BJ (cell line): ENCODE measurements at regions not wholly inside any gene's neighbourhood (a gene's known extent, or its start where the extent isn't known, plus 50 kb on each side); places are given as distances from the start of the nearest gene placed in this dataset.

Source experiments
- CTCF ChIA-PET: fragments of 350-600 bp; formaldehyde crosslinking; extraction: SDS; loops from one replicate; lab custom pipeline; 2021; ENCODE audit warnings: antibody characterized with exemption, inconsistent platforms; lab: Yijun Ruan, JAX
- POLR2A ChIA-PET: fragments of 300-600 bp; sonication (Branson Sonifier 250); formaldehyde crosslinking; extraction: SDS; loops from one replicate; lab custom pipeline; 2021; ENCODE audit warnings: antibody characterized with exemption; lab: Charles Lee
- DNase-seq: peaks from one replicate; pipeline ENCODE4 v3.0.0-alpha.2; 2011; ENCODE audit warnings: low read depth
- H3K27me3 ChIP-seq: 2 replicates; pipeline ENCODE4 v1.6.0; 2011; ENCODE audit warnings: low read length; ENCODE audit not compliant: control insufficient read depth, insufficient read depth
- H3K36me3 ChIP-seq: 2 replicates; pipeline ENCODE4 v1.5.1; 2011; ENCODE audit warnings: low read length; ENCODE audit not compliant: control insufficient read depth, insufficient read depth
- H3K4me3 ChIP-seq: 2 replicates; pipeline ENCODE4 v1.5.1; 2011; ENCODE audit warnings: low read depth, mild to moderate bottlenecking, control low read depth, low read length
- CTCF ChIP-seq: IDR thresholded peaks from 2 replicates; pipeline ENCODE4 v1.5.1; 2011; ENCODE audit warnings: low read depth, mild to moderate bottlenecking, control low read depth, inconsistent platforms, low read length, moderate library complexity; ENCODE audit not compliant: insufficient read depth

- Histone ChIP-seq H3K4me3 (no peak overlapping the region), H3K27me3 (no peaks in the 10 kb centered on the region), H3K36me3 (no peaks in the 10 kb centered on the region)
- no peak for DNase-seq
- POLR2A ChIA-PET = no interaction called here
- no peak for TF ChIP-seq CTCF
- CTCF ChIA-PET = no interaction called here
These were observed 53.1 kb downstream of the ATXN3L start for GRCh38 chrX:13266641-13267345.

GRCh38 chrX:13265549-13266132 lies 54.2 kb downstream of the ATXN3L start:
- POLR2A ChIA-PET = no interaction called here
- no peak for DNase-seq
- CTCF ChIA-PET = interaction anchor here (1.4 kb wide), 1 partner anchor 11 kb away, joined by 5 read pairs; no protein-coding TSS in a partner anchor
- no peak overlapping the region for H3K4me3 ChIP-seq
- H3K27me3 ChIP-seq = no peaks in the 10 kb centered on the region
- TF ChIP-seq CTCF = no peak
- H3K36me3 ChIP-seq = no peaks in the 10 kb centered on the region

- H3K27me3 ChIP-seq = no peaks in the 10 kb centered on the region
- no peak for TF ChIP-seq CTCF
- DNase-seq = no peak
- ChIA-PET CTCF (interaction anchor here (1.4 kb wide), 1 partner anchor 10 kb away, joined by 5 read pairs; no protein-coding TSS in a partner anchor), POLR2A (no interaction called here)
- H3K4me3 ChIP-seq = no peak overlapping the region
- no peaks in the 10 kb centered on the region for H3K36me3 ChIP-seq
These were observed 54.7 kb downstream of the ATXN3L start for GRCh38 chrX:13265111-13265510.

GRCh38 chrX:13263560-13264251 lies 56.1 kb downstream of the ATXN3L start:
- POLR2A ChIA-PET = no interaction called here

More at GRCh38 chrX:13263560-13264251, 56.1 kb downstream of the ATXN3L start:
- H3K4me3 ChIP-seq = no peak overlapping the region
- DNase-seq = no peak
- no peak for TF ChIP-seq CTCF
- CTCF ChIA-PET = no interaction called here
- no peaks in the 10 kb centered on the region for H3K27me3 ChIP-seq
- H3K36me3 ChIP-seq = no peaks in the 10 kb centered on the region
